Bronchial epithelial cell (primary cell): ENCODE measurements at regions not wholly inside any gene's neighbourhood (a gene's known extent, or its start where the extent isn't known, plus 50 kb on each side); places are given as distances from the start of the nearest gene placed in this dataset.
A peak's percentile ranks its signal among the peaks of the same experiment; 100 is the strongest.

ENCODE experiments used
- DNase-seq: peaks from one replicate; pipeline ENCODE4 v3.0.0-alpha.2; 2010; ENCODE audit warnings: low read depth
- FAIRE-seq: peaks from 2 replicates; lab custom pipeline; 2011; peaks lifted over from hg19 to GRCh38; lab: Jason Lieb, UNC
- H3K27me3 ChIP-seq: 2 replicates; pipeline ENCODE4 v1.5.1; 2011; ENCODE audit warnings: low read length; ENCODE audit not compliant: control insufficient read depth, insufficient read depth
- H3K36me3 ChIP-seq: 2 replicates; pipeline ENCODE4 v1.5.1; 2011; ENCODE audit warnings: low read length; ENCODE audit not compliant: control insufficient read depth, insufficient read depth
- H3K4me3 ChIP-seq: 2 replicates; pipeline ENCODE4 v1.5.1; 2011; ENCODE audit warnings: mild to moderate bottlenecking, low read depth, low read length, control low read depth
- CTCF ChIP-seq: IDR thresholded peaks from 2 replicates; pipeline ENCODE4 v1.5.1; 2011; ENCODE audit warnings: mild to moderate bottlenecking, moderate library complexity, low read length, control low read depth, inconsistent platforms; ENCODE audit not compliant: insufficient read depth, severe bottlenecking

DNA sequence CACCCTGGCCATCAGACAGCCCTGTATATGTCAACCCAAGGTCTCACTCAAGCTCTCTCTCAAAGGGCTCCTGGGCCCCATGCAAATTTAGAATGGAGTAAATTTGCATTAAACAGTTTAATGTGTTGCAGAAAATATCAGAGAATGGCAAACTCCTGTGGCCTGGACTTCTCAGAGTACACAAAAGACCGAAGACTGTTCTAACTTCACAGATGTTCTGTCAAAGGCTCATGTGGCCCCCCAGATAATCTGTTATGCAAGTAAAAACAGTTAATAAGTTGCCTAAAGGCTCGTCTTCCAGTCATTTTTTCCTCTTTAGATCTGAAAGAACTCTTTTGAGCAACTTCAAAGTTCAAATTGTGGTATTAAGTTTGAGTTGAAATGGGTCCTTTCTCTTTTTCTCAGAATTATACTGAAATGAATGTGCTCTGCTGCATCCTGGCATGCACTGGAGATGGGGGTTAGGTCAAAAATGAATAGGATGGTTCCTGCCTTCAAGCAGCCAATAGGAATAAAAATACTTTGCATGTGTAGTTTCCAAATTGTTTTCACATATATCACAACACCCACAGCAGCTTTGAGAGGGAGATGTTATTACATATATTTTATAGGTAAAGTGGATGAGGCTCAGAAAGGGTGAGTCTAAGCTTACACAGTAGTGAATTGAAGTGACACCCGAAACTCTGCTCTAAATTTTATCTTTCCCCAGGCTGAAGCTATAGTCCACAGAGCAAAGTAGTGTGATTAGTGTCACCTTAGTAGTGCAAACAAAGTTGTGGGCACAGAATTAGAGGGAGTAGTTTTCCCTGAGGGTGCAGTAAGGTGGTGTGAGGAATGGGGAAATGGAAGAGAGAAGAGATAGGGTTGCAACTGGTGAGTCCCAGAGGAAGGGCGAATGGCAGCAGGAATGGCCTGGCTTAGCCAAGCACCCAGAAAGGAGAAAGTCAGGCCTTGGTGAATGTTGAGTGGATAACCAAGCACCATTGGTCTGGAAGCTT lies 205.0 kb upstream of the RFC3 start:
- no peak for TF ChIP-seq CTCF
- Histone ChIP-seq H3K4me3 (no peak overlapping the region), H3K27me3 (no peaks in the 10 kb centered on the region), H3K36me3 (no peaks in the 10 kb centered on the region)
- DNase-seq (no peak), FAIRE-seq (no peak)

DNA sequence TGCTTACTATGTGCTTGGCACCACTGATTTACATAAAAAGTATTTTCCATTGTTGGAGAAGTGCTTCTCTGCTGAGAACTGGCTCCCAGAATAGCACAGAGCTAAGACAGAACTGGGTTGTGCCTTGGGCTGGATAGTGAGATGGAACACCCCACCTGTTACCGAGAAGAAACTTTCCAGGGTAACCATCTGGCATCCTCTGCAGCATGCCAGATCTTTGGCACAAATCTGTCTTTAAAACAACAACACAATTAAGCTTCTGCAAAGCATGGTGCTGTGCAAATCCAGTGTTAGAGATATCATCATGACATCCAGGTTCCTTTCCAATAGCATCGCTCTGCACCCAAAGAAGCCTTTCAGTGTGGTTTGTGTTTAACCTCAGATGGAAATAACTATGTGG lies 202.5 kb upstream of the RFC3 start:
- DNase-seq (no peak), FAIRE-seq (peak; percentile 84)
- Histone ChIP-seq H3K27me3 (no peaks in the 10 kb centered on the region), H3K36me3 (no peaks in the 10 kb centered on the region), H3K4me3 (no peak overlapping the region)
- no peak for TF ChIP-seq CTCF

DNA sequence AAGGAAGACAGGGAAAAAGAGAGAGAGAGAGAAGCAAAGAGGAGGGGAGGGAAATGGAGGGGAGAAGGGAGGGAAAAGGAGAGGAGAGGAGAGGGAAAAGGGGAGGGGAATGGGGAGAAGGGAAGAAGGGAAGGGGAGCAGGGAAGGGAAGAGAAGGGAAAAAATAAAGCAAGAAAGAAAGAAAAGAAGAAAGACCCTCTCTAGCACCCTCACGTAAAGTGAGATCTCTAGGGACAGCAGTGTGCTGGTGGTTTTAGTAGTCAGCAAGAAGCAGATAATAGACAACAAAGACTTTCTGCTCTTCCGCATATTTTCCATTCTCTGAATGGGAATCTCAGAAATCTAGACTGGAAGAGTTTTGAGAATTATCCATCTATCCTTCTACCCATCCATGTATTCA lies 201.8 kb upstream of the RFC3 start:
- DNase-seq = no peak
- Histone ChIP-seq H3K27me3 (no peaks in the 10 kb centered on the region), H3K4me3 (no peak overlapping the region), H3K36me3 (no peaks in the 10 kb centered on the region)
- FAIRE-seq = no peak
- no peak for TF ChIP-seq CTCF

GRCh38 chr13:33617055-33617454 lies 200.9 kb upstream of the RFC3 start:
- FAIRE-seq (no peak), DNase-seq (peak; percentile 33)
- TF ChIP-seq CTCF = no peak

DNA sequence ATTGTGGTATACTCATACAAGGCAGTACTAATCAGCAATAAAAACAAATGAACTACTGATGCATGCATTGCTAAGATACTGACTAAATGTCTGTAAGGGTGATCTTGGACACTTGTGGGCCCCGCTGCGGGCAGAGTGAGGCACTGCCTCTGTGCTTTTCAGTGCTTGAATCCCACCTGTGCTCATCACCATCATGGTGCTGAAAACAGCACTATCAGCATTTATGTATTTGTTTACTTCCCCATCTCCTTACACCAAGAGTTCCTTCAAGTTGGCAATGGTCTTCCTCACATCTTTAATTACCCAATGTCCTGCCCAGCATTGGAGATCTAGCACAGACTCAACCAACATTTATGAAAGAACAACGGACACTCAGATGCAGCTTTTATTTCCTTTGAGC lies 193.7 kb upstream of the RFC3 start:
- FAIRE-seq = no peak
- H3K27me3 ChIP-seq = no peaks in the 10 kb centered on the region
- no peak for TF ChIP-seq CTCF
- no peaks in the 10 kb centered on the region for H3K36me3 ChIP-seq
- no peak overlapping the region for H3K4me3 ChIP-seq
- DNase-seq = no peak

More at GRCh38 chr13:33617055-33617454, 200.9 kb upstream of the RFC3 start:
- Histone ChIP-seq H3K36me3 (no peaks in the 10 kb centered on the region), H3K4me3 (no peak overlapping the region), H3K27me3 (no peaks in the 10 kb centered on the region)
